K562 (cell line): ENCODE measurements at regions not wholly inside any gene's neighbourhood (a gene's known extent, or its start where the extent isn't known, plus 50 kb on each side); places are given as distances from the start of the nearest gene placed in this dataset.

Source experiments
- ATAC-seq: fragments of 200-7000 bp; cut with Tn5 transposase; 3 replicates; pipeline ENCODE4 v1.9.1; 2020; ENCODE audit warnings: moderate library complexity
- BruUV-seq: library from RNA; stranded (reverse); fragments of 400-500 nt; replicated peaks from 2 replicates; lab custom pipeline; 2021; lab: Mats Ljungman, UMichigan
- CTCF ChIA-PET: fragments of 300-600 bp; formaldehyde crosslinking; extraction: SDS; loops from one replicate; lab custom pipeline; 2021; ENCODE audit warnings: low intra/inter-chr PET ratio; lab: Yijun Ruan, JAX
- POLR2A ChIA-PET: fragments of 300-600, 350-650 bp; sonication (Branson Sonifier 250); formaldehyde crosslinking; extraction: SDS; loops from one replicate; lab custom pipeline; 2021; ENCODE audit warnings: antibody characterized with exemption, inconsistent platforms; lab: Yijun Ruan, JAX
- DNase-seq, 4 experiments: peaks; one replicate each; pipeline versions ENCODE4 v3.0.0 to v3.0.0-alpha.2; 2011 to 2018; ENCODE audit warnings: low spot score in 3 of 4, mixed read lengths in 3 of 4; ENCODE audit errors: extremely low read depth in 1 of 4
- FAIRE-seq: peaks from 2 replicates; lab custom pipeline; 2011; peaks lifted over from hg19 to GRCh38; lab: Jason Lieb, UNC
- H2AFZ ChIP-seq: 2 replicates; pipeline ENCODE4 v1.6.0; 2011; ENCODE audit warnings: low read depth, low read length, control low read depth, inconsistent platforms
- H3K27ac ChIP-seq: fragments of 200-600 bp; 3 replicates; pipeline ENCODE4 v1.8.0; 2011; ENCODE audit warnings: low read depth, mild to moderate bottlenecking, control low read depth, inconsistent platforms, low read length, moderate library complexity, mixed read lengths; ENCODE audit errors: extremely low read depth
- H3K27me3 ChIP-seq, 2 experiments: fragments of 300-600 bp in 1 of 2; 2 replicates in 1 of 2; 3 replicates in 1 of 2; pipeline versions ENCODE4 v1.6.0 to v1.8.0; 2011; ENCODE audit warnings: inconsistent platforms in 2 of 2, low read length in 2 of 2, mild to moderate bottlenecking in 1 of 2, mixed read lengths in 1 of 2, moderate library complexity in 1 of 2; ENCODE audit not compliant: control insufficient read depth in 2 of 2, insufficient read depth in 2 of 2
- H3K36me3 ChIP-seq: fragments of 300-600 bp; 3 replicates; pipeline ENCODE4 v1.8.0; 2011; ENCODE audit warnings: mild to moderate bottlenecking, low read length, inconsistent platforms; ENCODE audit not compliant: control insufficient read depth, insufficient read depth
- H3K4me1 ChIP-seq, 2 experiments: fragments of 200-600 bp in 1 of 2; replicated peaks in 1 of 2; 2 replicates in 1 of 2; 3 replicates in 1 of 2; pipeline versions ENCODE4 v1.5.1 to v1.8.0; 2011; ENCODE audit warnings: inconsistent platforms in 2 of 2, low read length in 2 of 2, mild to moderate bottlenecking in 1 of 2, mixed read lengths in 1 of 2, moderate library complexity in 1 of 2; ENCODE audit not compliant: control insufficient read depth in 2 of 2, insufficient read depth in 2 of 2
- H3K4me2 ChIP-seq: 2 replicates; pipeline ENCODE4 v1.6.1; 2011; ENCODE audit warnings: low read length, control low read depth, inconsistent platforms, mixed read lengths; ENCODE audit not compliant: insufficient read depth
- H3K4me3 ChIP-seq: fragments of 200-600 bp; sonication (generic), shearing (Covaris generic); 2 replicates; pipeline ENCODE4 v1.5.1; 2016; ENCODE audit warnings: control low read depth, inconsistent platforms
- H3K79me2 ChIP-seq: fragments of 200-600 bp; 3 replicates; pipeline ENCODE4 v1.8.0; 2011; ENCODE audit warnings: low read length, inconsistent platforms; ENCODE audit not compliant: control insufficient read depth, insufficient read depth
- H3K9ac ChIP-seq, 2 experiments: 2 replicates each; pipeline versions ENCODE4 v1.6.0 to v1.6.1; 2011; ENCODE audit warnings: low read depth in 2 of 2, low read length in 2 of 2, control low read depth in 1 of 2, inconsistent platforms in 1 of 2, mild to moderate bottlenecking in 1 of 2, mixed read lengths in 1 of 2; ENCODE audit not compliant: insufficient read depth in 1 of 2
- H3K9me1 ChIP-seq: one replicate; pipeline ENCODE4 v1.6.0; 2011; ENCODE audit warnings: inconsistent platforms, mild to moderate bottlenecking, low read length, moderate library complexity; ENCODE audit not compliant: control insufficient read depth, insufficient read depth
- H3K9me3 ChIP-seq: replicated peaks from 2 replicates; pipeline ENCODE4 v1.5.1; 2011; ENCODE audit warnings: low read depth, low read length, inconsistent platforms; ENCODE audit not compliant: control insufficient read depth, insufficient read depth
- H4K20me1 ChIP-seq: replicated peaks from 2 replicates; pipeline ENCODE4 v1.6.1; 2011; ENCODE audit warnings: low read length, inconsistent platforms, mixed read lengths; ENCODE audit not compliant: control insufficient read depth, insufficient read depth
- BRD4 ChIP-seq: fragments of 200-600 bp; sonication (generic); IDR thresholded peaks from 2 replicates; pipeline ENCODE4 v1.6.1; 2017; ENCODE audit warnings: inconsistent platforms
- PTRF ChIP-seq: fragments of 450-650 bp; IDR thresholded peaks from 2 replicates; pipeline ENCODE4 v1.6.1; 2016; ENCODE audit warnings: mild to moderate bottlenecking, missing genetic modification characterization, missing compliant biosample characterization
- SREBF1 ChIP-seq: fragments of 150-350 bp; IDR thresholded peaks from 2 replicates; pipeline ENCODE4 v1.6.1; 2014; ENCODE audit warnings: antibody characterized with exemption, low read depth, low read length, borderline replicate concordance
- ZNF277 ChIP-seq: fragments of 250-450 bp; sonication (Bioruptor Pico); IDR thresholded peaks from 2 replicates; pipeline ENCODE4 v1.8.0; 2022; ENCODE audit warnings: inconsistent platforms, mild to moderate bottlenecking, moderate library complexity, borderline replicate concordance
- ZNF561 ChIP-seq: fragments of 450-650 bp; formaldehyde crosslinking; conservative IDR thresholded peaks from 2 replicates; pipeline ENCODE4 v1.4.0; 2020; ENCODE audit warnings: mild to moderate bottlenecking, moderate library complexity
- ZNF707 ChIP-seq: fragments of 250-450 bp; sonication (Bioruptor Pico); conservative IDR thresholded peaks from 2 replicates; pipeline ENCODE4 v1.8.0; 2022; ENCODE audit warnings: inconsistent platforms, mild to moderate bottlenecking, moderate library complexity
- WGBS: fragments of 100-300 bp; shearing (Covaris generic); methylation state at CpG from one replicate; pipeline ENCODE4 v1.1.6; 2016; ENCODE audit warnings: low coverage, mixed read lengths; ENCODE audit not compliant: insufficient coverage; ENCODE audit errors: missing lambda C conversion rate; 5-methylcytosine and 5-hydroxymethylcytosine counted together
- in situ Hi-C: fragments of 300-500 bp; cut with MboI; formaldehyde crosslinking; loops from 4 replicates; pipeline ENCODE4 v1.15.0; 2018; ENCODE audit warnings: inconsistent platforms, mixed read lengths
- intact Hi-C: fragments of 100-400 bp; cut with micrococcal nuclease; formaldehyde crosslinking; loops from 2 replicates; pipeline ENCODE4 v1.14.2; 2022

- no peak for FAIRE-seq
- POLR2A ChIA-PET = no interaction called here
- no peak overlapping the region for H3K27ac ChIP-seq
- CTCF ChIA-PET = no interaction called here
- H3K9ac ChIP-seq = no peak overlapping the region
- H4K20me1 ChIP-seq = no peaks in the 10 kb centered on the region
- no peaks in the 10 kb centered on the region for H3K27me3 ChIP-seq
- TF ChIP-seq PTRF (tag) = no peak
- TF ChIP-seq ZNF561 = no peak
- no peak for TF ChIP-seq ZNF277 (CRISPR knock-in tag)
- TF ChIP-seq ZNF707 = peak; percentile 68
- TF ChIP-seq, all 486 proteins: peak for 1
- in situ Hi-C loops (no loop called here), intact Hi-C loops (no loop called here)
- H3K9me1 ChIP-seq = no peaks in the 10 kb centered on the region
- no peaks in the 10 kb centered on the region for H3K79me2 ChIP-seq
- no peak for ATAC-seq
- no peak overlapping the region for H3K4me2 ChIP-seq
- BruUV-seq = no TSS peak
- no peaks in the 10 kb centered on the region for H3K36me3 ChIP-seq
- H2AFZ ChIP-seq = no peak overlapping the region
- 0 out of 2 replicates have a peak, but pooled peaks cover 2% of the 10 kb centered on the region for H3K9me3 ChIP-seq
- H3K4me1 ChIP-seq = no peaks in the 10 kb centered on the region
- DNase-seq = no peak
- H3K4me3 ChIP-seq = no peak overlapping the region
Measured at GRCh38 chr1:82452096-82452495, 651.4 kb downstream of the ADGRL2 start.

GRCh38 chr1:82451191-82451590, 650.5 kb downstream of the ADGRL2 start:
- in situ Hi-C loops (no loop called here), intact Hi-C loops (no loop called here)
- Histone ChIP-seq H3K27ac (no peak overlapping the region), H3K4me2 (no peak overlapping the region), H3K79me2 (no peaks in the 10 kb centered on the region), H3K27me3 (no peaks in the 10 kb centered on the region), H3K36me3 (no peaks in the 10 kb centered on the region), H3K9ac (no peak overlapping the region), H3K4me3 (no peak overlapping the region), H3K4me1 (no peaks in the 10 kb centered on the region), H2AFZ (no peak overlapping the region), H3K9me3 (0 out of 2 replicates have a peak, but pooled peaks cover 2% of the 10 kb centered on the region), H4K20me1 (no peaks in the 10 kb centered on the region), H3K9me1 (no peaks in the 10 kb centered on the region)
- DNase-seq (no peak), FAIRE-seq (no peak), ATAC-seq (no peak)
- POLR2A ChIA-PET = no interaction called here
- CTCF ChIA-PET = no interaction called here
- BruUV-seq = no TSS peak
- WGBS = 0% methylated on average over 2 of the region's 2 CpGs
- TF ChIP-seq SREBF1 = no peak
- no peak for TF ChIP-seq BRD4
